AG04450 (cell line): ENCODE measurements at regions not wholly inside any gene's neighbourhood (a gene's known extent, or its start where the extent isn't known, plus 50 kb on each side); places are given as distances from the start of the nearest gene placed in this dataset.

Experiments used
- CTCF ChIA-PET: fragments of 300-600, 350-600 bp; formaldehyde crosslinking; extraction: SDS; loops from one replicate; lab custom pipeline; 2022; ENCODE audit warnings: antibody characterized with exemption, inconsistent platforms; lab: Charles Lee
- POLR2A ChIA-PET: fragments of 350-600 bp; formaldehyde crosslinking; extraction: SDS; loops from one replicate; lab custom pipeline; 2021; ENCODE audit warnings: antibody characterized with exemption, inconsistent platforms; lab: Yijun Ruan, JAX
- DNase-seq: peaks from one replicate; pipeline ENCODE4 v3.0.0-alpha.2; 2011; ENCODE audit warnings: low read depth, low spot score
- H3K27ac ChIP-seq: one replicate; pipeline ENCODE4 v1.5.1; 2012; ENCODE audit warnings: low read depth, low read length, control low read depth
- H3K27me3 ChIP-seq: one replicate; pipeline ENCODE4 v1.6.0; 2012; ENCODE audit warnings: low read length; ENCODE audit not compliant: control insufficient read depth, insufficient read depth
- H3K4me3 ChIP-seq: 2 replicates; pipeline ENCODE4 v1.5.1; 2011; ENCODE audit warnings: mild to moderate bottlenecking, low read depth, low read length, control low read depth
- H3K9me3 ChIP-seq: 2 replicates; pipeline ENCODE4 v1.5.1; 2012; ENCODE audit warnings: low read length; ENCODE audit not compliant: control insufficient read depth, insufficient read depth
- TF ChIP-seq, protein P1 (sequence below): IDR thresholded peaks from 2 replicates; pipeline ENCODE4 v1.5.1; 2011; ENCODE audit warnings: low read depth, low read length, control low read depth, inconsistent platforms

DNA sequence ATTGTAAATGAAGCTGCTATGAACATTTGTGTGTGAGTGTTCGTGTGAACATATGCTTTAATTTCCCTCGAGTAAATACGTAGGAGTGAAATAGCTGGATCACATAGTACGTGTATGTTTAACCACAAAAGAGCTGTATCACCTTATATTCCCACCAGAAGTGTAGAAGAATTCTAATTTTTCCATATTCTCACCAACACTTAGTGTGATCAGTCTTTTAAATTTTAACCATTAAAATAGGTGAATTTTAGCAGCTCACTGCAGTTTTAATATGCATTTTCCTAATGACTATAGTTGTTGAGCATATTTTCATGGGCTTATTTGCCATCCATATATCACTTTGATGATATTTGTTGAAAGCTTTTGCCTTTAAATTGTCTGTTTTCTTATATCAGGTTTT, 741.2 kb downstream of the PTPRU start:
- POLR2A ChIA-PET = no interaction called here
- CTCF ChIA-PET = no interaction called here
- H3K4me3 ChIP-seq = no peak overlapping the region
- no peaks in the 10 kb centered on the region for H3K9me3 ChIP-seq
- H3K27ac ChIP-seq = no peak overlapping the region
- no peaks in the 10 kb centered on the region for H3K27me3 ChIP-seq
- TF ChIP-seq, protein P1, sequence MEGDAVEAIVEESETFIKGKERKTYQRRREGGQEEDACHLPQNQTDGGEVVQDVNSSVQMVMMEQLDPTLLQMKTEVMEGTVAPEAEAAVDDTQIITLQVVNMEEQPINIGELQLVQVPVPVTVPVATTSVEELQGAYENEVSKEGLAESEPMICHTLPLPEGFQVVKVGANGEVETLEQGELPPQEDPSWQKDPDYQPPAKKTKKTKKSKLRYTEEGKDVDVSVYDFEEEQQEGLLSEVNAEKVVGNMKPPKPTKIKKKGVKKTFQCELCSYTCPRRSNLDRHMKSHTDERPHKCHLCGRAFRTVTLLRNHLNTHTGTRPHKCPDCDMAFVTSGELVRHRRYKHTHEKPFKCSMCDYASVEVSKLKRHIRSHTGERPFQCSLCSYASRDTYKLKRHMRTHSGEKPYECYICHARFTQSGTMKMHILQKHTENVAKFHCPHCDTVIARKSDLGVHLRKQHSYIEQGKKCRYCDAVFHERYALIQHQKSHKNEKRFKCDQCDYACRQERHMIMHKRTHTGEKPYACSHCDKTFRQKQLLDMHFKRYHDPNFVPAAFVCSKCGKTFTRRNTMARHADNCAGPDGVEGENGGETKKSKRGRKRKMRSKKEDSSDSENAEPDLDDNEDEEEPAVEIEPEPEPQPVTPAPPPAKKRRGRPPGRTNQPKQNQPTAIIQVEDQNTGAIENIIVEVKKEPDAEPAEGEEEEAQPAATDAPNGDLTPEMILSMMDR = no peak
- DNase-seq = no peak

DNA sequence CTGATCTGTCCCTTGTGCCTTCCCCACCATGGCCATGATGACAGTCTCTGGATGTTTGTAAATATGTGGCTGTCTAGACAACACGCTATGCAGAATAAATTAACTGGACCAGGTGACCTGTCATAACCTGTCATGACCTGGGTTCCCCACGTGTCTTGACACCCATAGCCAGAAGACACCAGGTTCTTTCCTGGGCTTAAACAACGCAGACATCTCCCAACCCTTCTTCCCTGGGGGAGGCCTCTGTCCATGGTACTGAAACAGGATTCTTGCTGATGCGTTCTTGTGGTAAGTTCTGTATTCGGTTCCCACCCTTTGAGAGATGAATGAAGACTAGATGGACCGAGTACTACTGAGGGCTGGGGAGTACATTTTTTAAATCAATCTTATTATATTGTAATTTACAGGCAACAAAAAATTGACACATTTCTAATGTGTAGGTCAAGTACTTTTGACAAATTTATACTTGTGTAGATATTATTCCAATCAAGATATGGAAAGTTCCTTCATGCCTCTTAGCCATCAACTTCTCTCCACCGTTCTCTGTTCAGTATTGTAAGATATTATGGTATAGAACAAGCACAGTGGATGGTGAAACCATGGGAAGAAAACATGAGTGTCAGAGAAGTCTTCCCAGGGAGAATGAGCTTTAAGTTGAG, 738.8 kb downstream of the PTPRU start:
- H3K27me3 ChIP-seq = no peaks in the 10 kb centered on the region
- CTCF ChIA-PET = no interaction called here
- peak; percentile 33 for DNase-seq

DNA sequence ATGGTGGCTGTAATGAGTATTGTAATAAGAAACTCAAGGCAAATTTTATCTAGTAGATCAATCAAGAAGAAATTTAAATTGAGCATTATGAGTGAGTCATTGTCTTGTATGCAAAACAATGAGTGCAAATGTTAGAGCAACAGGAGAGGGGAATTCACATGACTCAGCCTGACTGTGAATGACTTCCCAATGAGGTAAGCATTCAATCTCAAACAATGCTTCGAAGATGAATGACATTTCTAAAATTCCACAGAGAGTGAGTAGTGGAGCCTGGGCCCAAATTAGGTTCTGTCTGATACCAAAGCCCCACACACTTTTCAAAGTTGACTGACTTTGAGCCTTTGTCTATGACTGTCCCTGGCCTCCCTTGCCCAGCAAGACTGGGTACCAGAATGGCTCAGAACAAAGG, 738.0 kb downstream of the PTPRU start:
- ChIA-PET CTCF (no interaction called here), POLR2A (no interaction called here)
- peak; percentile 73 for DNase-seq
- TF ChIP-seq, protein P1 = no peak
- H3K27me3 ChIP-seq = no peaks in the 10 kb centered on the region
- no peak overlapping the region for H3K4me3 ChIP-seq
- H3K27ac ChIP-seq = peak overlapping the region; percentile 73
- no peaks in the 10 kb centered on the region for H3K9me3 ChIP-seq

More for the DNA sequence above, 738.8 kb downstream of the PTPRU start:
- POLR2A ChIA-PET = no interaction called here
- Histone ChIP-seq H3K9me3 (no peaks in the 10 kb centered on the region), H3K27ac (no peak overlapping the region), H3K4me3 (no peak overlapping the region)
- TF ChIP-seq, protein P1 = no peak

DNA sequence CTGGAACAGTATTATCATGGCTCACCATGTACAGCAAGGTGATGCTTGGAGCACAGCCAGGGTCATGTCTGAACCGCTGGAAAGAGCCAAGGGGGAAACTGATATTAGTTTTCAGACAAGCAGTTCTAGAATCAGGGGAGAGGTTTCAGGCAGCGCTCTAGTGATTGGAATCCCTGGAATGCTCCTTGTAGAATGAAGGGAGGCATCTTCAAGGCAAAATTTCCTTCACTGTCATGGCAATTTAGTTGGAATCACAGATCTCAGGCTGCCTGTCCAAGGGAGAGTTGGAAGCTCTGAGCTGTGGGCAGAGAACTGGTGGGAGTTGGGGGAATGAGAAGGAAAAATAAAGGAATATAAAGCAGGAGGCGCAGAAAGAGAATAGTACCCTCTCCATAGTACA, 737.1 kb downstream of the PTPRU start:
- ChIA-PET CTCF (no interaction called here), POLR2A (no interaction called here)
- no peaks in the 10 kb centered on the region for H3K27me3 ChIP-seq
- TF ChIP-seq, protein P1 = no peak
- no peak overlapping the region for H3K4me3 ChIP-seq
- no peaks in the 10 kb centered on the region for H3K9me3 ChIP-seq
- DNase-seq = no peak
- H3K27ac ChIP-seq = no peak overlapping the region

DNA sequence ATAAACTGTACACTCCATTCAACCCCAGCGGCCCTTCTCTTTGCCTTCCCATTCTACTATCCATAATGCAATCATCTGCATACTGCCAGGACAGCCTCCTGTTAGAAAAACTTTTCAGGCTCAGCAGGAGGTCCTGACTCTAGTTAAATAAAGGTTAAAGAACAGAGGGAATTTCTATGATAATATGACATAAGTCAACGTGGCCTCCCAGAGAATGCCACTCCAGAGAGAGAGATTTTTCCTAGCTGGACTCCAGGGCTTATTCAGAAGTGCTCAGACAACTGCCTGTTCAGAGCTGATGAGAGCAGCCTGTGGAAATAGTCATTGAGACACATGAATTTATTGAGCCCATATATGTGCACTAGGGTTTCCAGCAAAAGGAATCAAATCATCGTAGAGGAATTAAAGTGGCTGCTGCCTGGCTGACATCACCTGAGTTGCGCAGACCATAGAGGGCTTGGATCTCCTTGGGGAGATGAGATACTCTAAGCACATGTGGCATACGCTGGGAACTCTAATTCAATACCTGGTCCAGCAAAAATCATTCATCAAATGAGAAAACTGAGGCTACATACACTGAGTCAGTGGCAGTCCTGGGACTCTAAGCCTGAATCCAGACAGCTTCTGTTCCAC, 736.2 kb downstream of the PTPRU start:
- POLR2A ChIA-PET = no interaction called here
- TF ChIP-seq, protein P1 = no peak
- no peak for DNase-seq
- no peaks in the 10 kb centered on the region for H3K9me3 ChIP-seq
- CTCF ChIA-PET = no interaction called here
- no peak overlapping the region for H3K27ac ChIP-seq
- no peak overlapping the region for H3K4me3 ChIP-seq
- no peaks in the 10 kb centered on the region for H3K27me3 ChIP-seq
